ENCODE measurements at regions not wholly inside any gene's neighbourhood (a gene's known extent, or its start where the extent isn't known, plus 50 kb on each side); places are given as distances from the start of the nearest gene placed in this dataset.
A peak's percentile ranks its signal among the peaks of the same experiment; 100 is the strongest.

DNA sequence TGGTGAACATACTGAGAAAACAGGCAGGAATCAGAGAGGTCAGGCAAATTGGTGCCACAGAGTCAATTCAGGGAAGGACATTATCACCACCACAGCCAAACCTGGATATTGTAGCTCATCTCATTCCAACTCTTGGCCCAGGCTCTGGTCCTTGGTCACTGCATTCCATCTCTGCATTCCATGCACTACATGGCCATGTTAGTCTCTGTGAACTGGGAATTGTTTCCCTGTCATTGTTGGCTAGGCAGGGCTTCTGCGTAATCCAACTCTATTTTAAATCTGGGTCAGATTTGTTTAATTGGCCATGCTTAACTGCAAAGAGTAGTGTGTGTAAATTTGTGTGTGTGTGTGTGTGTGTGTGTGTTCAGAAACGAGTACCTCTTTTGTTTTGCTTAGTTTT lies 837.6 kb upstream of the ADAMTS5 start:
- no peaks in the 10 kb centered on the region for H3K4me1 Mint-ChIP-seq (ENCODE audit: low read depth, unreplicated experiment)
- H3K4me3 Mint-ChIP-seq (ENCODE audit: unreplicated experiment), result no peak overlapping the region
- FAIRE-seq, result no peak
- Histone ChIP-seq H3K27me3 (ENCODE audit: insufficient read depth, low read length) (no peaks in the 10 kb centered on the region), H3K4me2 (ENCODE audit: low read length) (no peak overlapping the region), H3K36me3 (ENCODE audit: insufficient read depth, low read length) (no peaks in the 10 kb centered on the region), H4K20me1 (ENCODE audit: insufficient read depth, low read length) (no peaks in the 10 kb centered on the region), H3K4me1 (ENCODE audit: insufficient read depth, low read length) (no peaks in the 10 kb centered on the region), H3K9me3 (ENCODE audit: insufficient read depth, low read depth, low read length) (peaks cover 2% of the 10 kb centered on the region), H2AFZ (ENCODE audit: low read depth, low read length) (no peak overlapping the region), H3K9ac (ENCODE audit: low read length) (no peak overlapping the region), H3K79me2 (ENCODE audit: insufficient read depth, low read length) (no peaks in the 10 kb centered on the region), H3K27ac (ENCODE audit: low read depth, low read length) (no peak overlapping the region), H3K4me3 (ENCODE audit: insufficient read depth, low read depth, low read length) (no peak overlapping the region)
- H3K27me3 Mint-ChIP-seq (ENCODE audit: low read depth, unreplicated experiment), result no peaks in the 10 kb centered on the region
- no peaks in the 10 kb centered on the region for H3K9me3 Mint-ChIP-seq (ENCODE audit: unreplicated experiment)
- DNase-seq (ENCODE audit: low read depth), result peak; percentile 6
- no peak overlapping the region for H3K27ac Mint-ChIP-seq (ENCODE audit: unreplicated experiment)
- TF ChIP-seq EZH2 (IDR thresholded peaks at IDR 0.05; ENCODE audit: insufficient read depth, low read length), result no peak
- TF ChIP-seq, protein P1, sequence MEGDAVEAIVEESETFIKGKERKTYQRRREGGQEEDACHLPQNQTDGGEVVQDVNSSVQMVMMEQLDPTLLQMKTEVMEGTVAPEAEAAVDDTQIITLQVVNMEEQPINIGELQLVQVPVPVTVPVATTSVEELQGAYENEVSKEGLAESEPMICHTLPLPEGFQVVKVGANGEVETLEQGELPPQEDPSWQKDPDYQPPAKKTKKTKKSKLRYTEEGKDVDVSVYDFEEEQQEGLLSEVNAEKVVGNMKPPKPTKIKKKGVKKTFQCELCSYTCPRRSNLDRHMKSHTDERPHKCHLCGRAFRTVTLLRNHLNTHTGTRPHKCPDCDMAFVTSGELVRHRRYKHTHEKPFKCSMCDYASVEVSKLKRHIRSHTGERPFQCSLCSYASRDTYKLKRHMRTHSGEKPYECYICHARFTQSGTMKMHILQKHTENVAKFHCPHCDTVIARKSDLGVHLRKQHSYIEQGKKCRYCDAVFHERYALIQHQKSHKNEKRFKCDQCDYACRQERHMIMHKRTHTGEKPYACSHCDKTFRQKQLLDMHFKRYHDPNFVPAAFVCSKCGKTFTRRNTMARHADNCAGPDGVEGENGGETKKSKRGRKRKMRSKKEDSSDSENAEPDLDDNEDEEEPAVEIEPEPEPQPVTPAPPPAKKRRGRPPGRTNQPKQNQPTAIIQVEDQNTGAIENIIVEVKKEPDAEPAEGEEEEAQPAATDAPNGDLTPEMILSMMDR (IDR thresholded peaks at IDR 0.05; ENCODE audit: insufficient read depth, low read depth, low read length), result no peak
- no peaks in the 10 kb centered on the region for H3K36me3 Mint-ChIP-seq (ENCODE audit: low read depth, unreplicated experiment)

DNA sequence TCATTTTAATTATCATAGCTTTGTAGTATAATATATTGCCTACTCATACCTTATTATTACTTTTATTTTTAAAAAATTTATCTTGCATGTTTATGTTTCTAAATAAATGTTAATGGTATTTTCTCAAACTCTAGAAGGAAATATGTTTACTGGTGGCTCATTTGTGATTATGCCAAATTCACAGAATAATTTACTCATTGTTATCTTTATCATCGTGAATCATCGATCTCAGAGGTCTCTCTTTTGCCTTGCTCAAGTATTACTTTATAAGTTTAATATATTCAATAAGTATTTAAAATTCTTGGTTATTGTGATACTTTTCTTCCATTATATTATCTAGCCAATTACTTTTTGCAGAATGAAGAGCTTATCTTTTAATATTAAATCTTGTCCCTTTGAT lies 836.7 kb upstream of the ADAMTS5 start:
- Mint-ChIP-seq H3K9me3 (ENCODE audit: unreplicated experiment) (no peaks in the 10 kb centered on the region), H3K4me1 (ENCODE audit: low read depth, unreplicated experiment) (no peaks in the 10 kb centered on the region), H3K36me3 (ENCODE audit: low read depth, unreplicated experiment) (no peaks in the 10 kb centered on the region), H3K27me3 (ENCODE audit: low read depth, unreplicated experiment) (no peaks in the 10 kb centered on the region), H3K4me3 (ENCODE audit: unreplicated experiment) (no peak overlapping the region), H3K27ac (ENCODE audit: unreplicated experiment) (no peak overlapping the region)
- Histone ChIP-seq H3K79me2 (ENCODE audit: insufficient read depth, low read length) (no peaks in the 10 kb centered on the region), H3K4me3 (ENCODE audit: insufficient read depth, low read depth, low read length) (no peak overlapping the region), H3K27me3 (ENCODE audit: insufficient read depth, low read length) (no peaks in the 10 kb centered on the region), H4K20me1 (ENCODE audit: insufficient read depth, low read length) (no peaks in the 10 kb centered on the region), H3K9me3 (ENCODE audit: insufficient read depth, low read depth, low read length) (no peaks in the 10 kb centered on the region), H3K36me3 (ENCODE audit: insufficient read depth, low read length) (no peaks in the 10 kb centered on the region), H2AFZ (ENCODE audit: low read depth, low read length) (no peak overlapping the region), H3K9ac (ENCODE audit: low read length) (no peak overlapping the region), H3K4me1 (ENCODE audit: insufficient read depth, low read length) (no peaks in the 10 kb centered on the region), H3K27ac (ENCODE audit: low read depth, low read length) (no peak overlapping the region), H3K4me2 (ENCODE audit: low read length) (no peak overlapping the region)
- FAIRE-seq, result no peak
- DNase-seq (ENCODE audit: low read depth), result no peak
- TF ChIP-seq, protein P1 (IDR thresholded peaks at IDR 0.05; ENCODE audit: insufficient read depth, low read depth, low read length), result no peak
- no peak for TF ChIP-seq EZH2 (IDR thresholded peaks at IDR 0.05; ENCODE audit: insufficient read depth, low read length)

DNA sequence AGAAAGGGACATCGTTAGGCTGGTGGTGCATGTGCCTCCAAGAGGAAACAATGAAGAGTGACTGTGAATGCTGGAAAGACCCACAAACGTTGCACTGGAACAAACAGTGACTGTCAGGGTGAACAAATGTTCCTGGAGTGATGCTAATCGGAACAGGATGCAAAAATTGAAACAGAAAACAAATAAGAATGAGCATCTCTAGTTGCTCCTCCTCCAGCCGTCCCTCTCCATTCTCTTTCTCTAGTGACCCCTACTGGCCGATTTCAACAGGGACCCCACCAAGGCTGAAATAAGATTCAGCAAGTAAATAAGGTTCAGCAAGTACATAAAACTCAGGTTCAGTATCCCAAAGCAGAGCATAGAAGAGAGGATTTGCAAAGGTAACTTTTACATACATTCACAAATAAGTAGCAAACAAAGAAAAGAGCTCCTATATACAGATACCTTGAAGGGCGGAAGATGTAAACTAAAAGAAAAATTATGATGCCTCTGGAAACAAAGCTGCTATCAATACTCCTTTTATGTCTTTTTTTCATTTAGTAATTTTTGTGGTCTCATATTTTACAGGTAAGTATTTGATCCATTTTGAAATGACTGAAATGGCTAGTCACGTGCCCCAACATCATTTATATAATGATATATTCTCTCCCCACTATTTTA lies 836.1 kb upstream of the ADAMTS5 start:
- Mint-ChIP-seq H3K27ac (ENCODE audit: unreplicated experiment) (no peak overlapping the region), H3K4me3 (ENCODE audit: unreplicated experiment) (no peak overlapping the region), H3K9me3 (ENCODE audit: unreplicated experiment) (no peaks in the 10 kb centered on the region), H3K36me3 (ENCODE audit: low read depth, unreplicated experiment) (no peaks in the 10 kb centered on the region), H3K27me3 (ENCODE audit: low read depth, unreplicated experiment) (no peaks in the 10 kb centered on the region), H3K4me1 (ENCODE audit: low read depth, unreplicated experiment) (no peaks in the 10 kb centered on the region)
- H3K4me3 ChIP-seq (ENCODE audit: insufficient read depth, low read depth, low read length), result no peak overlapping the region
- no peaks in the 10 kb centered on the region for H4K20me1 ChIP-seq (ENCODE audit: insufficient read depth, low read length)
- no peak overlapping the region for H3K9ac ChIP-seq (ENCODE audit: low read length)
- H3K4me2 ChIP-seq (ENCODE audit: low read length), result peak overlapping the region; percentile 7
- no peaks in the 10 kb centered on the region for H3K79me2 ChIP-seq (ENCODE audit: insufficient read depth, low read length)
- TF ChIP-seq EZH2 (IDR thresholded peaks at IDR 0.05; ENCODE audit: insufficient read depth, low read length), result no peak
- TF ChIP-seq, protein P1 (IDR thresholded peaks at IDR 0.05; ENCODE audit: insufficient read depth, low read depth, low read length), result peak; percentile 53
- no peak for DNase-seq (ENCODE audit: low read depth)
- no peak overlapping the region for H3K27ac ChIP-seq (ENCODE audit: low read depth, low read length)
- H3K27me3 ChIP-seq (ENCODE audit: insufficient read depth, low read length), result no peaks in the 10 kb centered on the region
- H3K4me1 ChIP-seq (ENCODE audit: insufficient read depth, low read length), result no peaks in the 10 kb centered on the region
- no peaks in the 10 kb centered on the region for H3K9me3 ChIP-seq (ENCODE audit: insufficient read depth, low read depth, low read length)
- no peak overlapping the region for H2AFZ ChIP-seq (ENCODE audit: low read depth, low read length)
- no peak for FAIRE-seq
- H3K36me3 ChIP-seq (ENCODE audit: insufficient read depth, low read length), result no peaks in the 10 kb centered on the region
